ENCODE measurements at regions not wholly inside any gene's neighbourhood (a gene's known extent, or its start where the extent isn't known, plus 50 kb on each side); places are given as distances from the start of the nearest gene placed in this dataset.

DNA sequence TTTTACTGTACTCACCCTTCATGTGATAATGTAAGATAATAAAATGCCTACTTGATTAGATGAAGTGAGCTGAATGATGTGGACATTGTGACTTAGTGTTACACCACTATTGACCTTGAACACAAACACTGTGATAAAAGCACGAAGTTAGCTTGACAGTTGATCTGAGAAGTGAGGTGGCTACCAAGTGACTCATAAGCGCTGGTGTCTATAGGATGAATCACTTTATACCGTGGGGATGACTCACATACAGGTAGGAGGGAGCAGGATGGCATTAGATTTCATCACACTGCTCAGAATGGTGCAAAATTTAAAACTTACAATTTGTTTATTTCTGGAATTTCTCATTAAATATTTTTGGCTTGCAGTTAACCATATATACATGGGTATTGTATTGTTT, 174.7 kb upstream of the CNTN3 start:
- no peak overlapping the region for H3K4me3 ChIP-seq
- intact Hi-C loops (cut with DNase I) = no loop called here
- DNase-seq (ENCODE audit: extremely low spot score in 2 of 2) = no peak

DNA sequence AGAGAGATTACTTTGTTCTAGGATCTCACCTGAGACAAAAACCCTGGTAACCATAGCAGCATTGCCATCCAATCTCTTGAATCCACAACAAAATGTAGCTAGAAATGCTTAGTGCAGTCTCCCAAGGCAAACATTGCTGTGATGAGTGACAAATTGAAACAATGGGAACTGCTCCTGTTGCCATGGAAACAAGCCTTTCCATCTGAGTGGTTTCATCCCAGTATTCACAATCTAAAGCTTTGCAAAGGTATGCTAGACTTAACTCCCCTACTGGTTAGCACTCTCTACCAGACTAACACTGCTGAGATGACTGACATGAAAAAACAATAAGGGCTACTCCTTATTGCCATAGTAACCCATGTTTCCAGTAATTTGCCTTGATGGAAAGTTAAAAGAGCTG, 172.6 kb upstream of the CNTN3 start:
- H3K36me3 ChIP-seq = no peaks in the 10 kb centered on the region
- H3K4me1 ChIP-seq = no peaks in the 10 kb centered on the region
- DNase-seq (ENCODE audit: extremely low spot score in 2 of 2) = no peak
- TF ChIP-seq POLR2A (IDR thresholded peaks at IDR 0.05) (no peak), POLR2AphosphoS5 (IDR thresholded peaks at IDR 0.05; ENCODE audit: insufficient read depth in 1 of 2, low read depth in 1 of 2) (no peak)
- TF ChIP-seq, protein P1, sequence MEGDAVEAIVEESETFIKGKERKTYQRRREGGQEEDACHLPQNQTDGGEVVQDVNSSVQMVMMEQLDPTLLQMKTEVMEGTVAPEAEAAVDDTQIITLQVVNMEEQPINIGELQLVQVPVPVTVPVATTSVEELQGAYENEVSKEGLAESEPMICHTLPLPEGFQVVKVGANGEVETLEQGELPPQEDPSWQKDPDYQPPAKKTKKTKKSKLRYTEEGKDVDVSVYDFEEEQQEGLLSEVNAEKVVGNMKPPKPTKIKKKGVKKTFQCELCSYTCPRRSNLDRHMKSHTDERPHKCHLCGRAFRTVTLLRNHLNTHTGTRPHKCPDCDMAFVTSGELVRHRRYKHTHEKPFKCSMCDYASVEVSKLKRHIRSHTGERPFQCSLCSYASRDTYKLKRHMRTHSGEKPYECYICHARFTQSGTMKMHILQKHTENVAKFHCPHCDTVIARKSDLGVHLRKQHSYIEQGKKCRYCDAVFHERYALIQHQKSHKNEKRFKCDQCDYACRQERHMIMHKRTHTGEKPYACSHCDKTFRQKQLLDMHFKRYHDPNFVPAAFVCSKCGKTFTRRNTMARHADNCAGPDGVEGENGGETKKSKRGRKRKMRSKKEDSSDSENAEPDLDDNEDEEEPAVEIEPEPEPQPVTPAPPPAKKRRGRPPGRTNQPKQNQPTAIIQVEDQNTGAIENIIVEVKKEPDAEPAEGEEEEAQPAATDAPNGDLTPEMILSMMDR (IDR thresholded peaks at IDR 0.05) = no peak
- H3K27ac ChIP-seq = no peak overlapping the region
- no peak overlapping the region for H3K4me3 ChIP-seq
- no peaks in the 10 kb centered on the region for H3K27me3 ChIP-seq
- intact Hi-C loops (cut with DNase I) = no loop called here
- no peaks in the 10 kb centered on the region for H3K9me3 ChIP-seq

More for the DNA sequence above, 174.7 kb upstream of the CNTN3 start:
- no peaks in the 10 kb centered on the region for H3K36me3 ChIP-seq
- no peaks in the 10 kb centered on the region for H3K4me1 ChIP-seq
- TF ChIP-seq, protein P1 (IDR thresholded peaks at IDR 0.05) = no peak
- TF ChIP-seq POLR2A (IDR thresholded peaks at IDR 0.05) = no peak
- no peak for TF ChIP-seq POLR2AphosphoS5 (IDR thresholded peaks at IDR 0.05; ENCODE audit: insufficient read depth in 1 of 2, low read depth in 1 of 2)
- no peaks in the 10 kb centered on the region for H3K9me3 ChIP-seq
- no peak overlapping the region for H3K27ac ChIP-seq
- no peaks in the 10 kb centered on the region for H3K27me3 ChIP-seq

DNA sequence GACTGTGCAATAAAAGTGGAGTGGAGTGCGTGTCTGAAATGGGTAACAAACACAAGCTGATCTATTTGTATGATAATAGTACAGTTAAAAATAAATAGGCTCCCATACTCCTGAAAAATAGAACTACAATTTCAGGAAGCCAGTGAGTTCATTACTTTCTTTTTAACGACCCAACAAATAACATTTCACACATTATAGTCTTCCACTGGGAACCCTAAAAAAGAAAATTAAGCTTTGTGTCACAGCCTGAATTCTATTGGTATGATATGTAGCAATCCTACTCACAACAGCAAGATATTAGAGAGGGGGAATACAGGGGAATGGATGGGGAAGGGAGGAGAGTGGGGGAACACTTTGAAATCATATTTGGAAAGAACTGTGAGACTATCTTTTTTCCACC, 156.9 kb upstream of the CNTN3 start:
- no peaks in the 10 kb centered on the region for H3K27me3 ChIP-seq
- DNase-seq (ENCODE audit: extremely low spot score in 2 of 2) = no peak
- no peaks in the 10 kb centered on the region for H3K36me3 ChIP-seq
- H3K4me1 ChIP-seq = no peaks in the 10 kb centered on the region
- H3K27ac ChIP-seq = no peak overlapping the region
- H3K9me3 ChIP-seq = no peaks in the 10 kb centered on the region
- no peak for TF ChIP-seq POLR2AphosphoS5 (IDR thresholded peaks at IDR 0.05; ENCODE audit: insufficient read depth in 1 of 2, low read depth in 1 of 2)
- TF ChIP-seq, protein P1 (IDR thresholded peaks at IDR 0.05) = no peak
- intact Hi-C loops (cut with DNase I) = no loop called here
- H3K4me3 ChIP-seq = no peak overlapping the region

DNA sequence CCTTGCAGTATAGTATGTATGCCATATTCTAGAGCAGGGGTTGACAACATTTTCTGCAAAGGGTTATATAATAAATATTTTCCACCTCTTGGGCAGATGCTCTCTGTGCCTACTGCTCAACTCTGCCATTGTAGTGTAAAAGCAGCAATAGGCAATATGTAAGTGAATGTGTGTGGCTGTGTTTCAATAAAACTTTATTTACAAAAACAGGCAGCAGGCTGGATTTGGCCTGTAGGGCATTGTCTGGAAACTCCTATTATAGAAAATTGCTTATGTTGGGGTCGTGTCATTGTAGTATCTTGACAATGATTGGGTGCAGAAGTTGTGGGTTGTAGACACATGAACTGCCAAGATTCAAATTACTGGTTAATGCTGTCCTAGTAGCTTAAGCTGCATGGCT, 153.6 kb upstream of the CNTN3 start:
- intact Hi-C loops (cut with DNase I) = no loop called here
- Histone ChIP-seq H3K9me3 (no peaks in the 10 kb centered on the region), H3K36me3 (no peaks in the 10 kb centered on the region), H3K27ac (no peak overlapping the region), H3K27me3 (no peaks in the 10 kb centered on the region), H3K4me3 (no peak overlapping the region), H3K4me1 (no peaks in the 10 kb centered on the region)
- no peak for DNase-seq (ENCODE audit: extremely low spot score in 2 of 2)
- TF ChIP-seq POLR2A (IDR thresholded peaks at IDR 0.05) = no peak
- TF ChIP-seq, protein P1 (IDR thresholded peaks at IDR 0.05) = no peak
- TF ChIP-seq POLR2AphosphoS5 (IDR thresholded peaks at IDR 0.05; ENCODE audit: insufficient read depth in 1 of 2, low read depth in 1 of 2) = no peak

DNA sequence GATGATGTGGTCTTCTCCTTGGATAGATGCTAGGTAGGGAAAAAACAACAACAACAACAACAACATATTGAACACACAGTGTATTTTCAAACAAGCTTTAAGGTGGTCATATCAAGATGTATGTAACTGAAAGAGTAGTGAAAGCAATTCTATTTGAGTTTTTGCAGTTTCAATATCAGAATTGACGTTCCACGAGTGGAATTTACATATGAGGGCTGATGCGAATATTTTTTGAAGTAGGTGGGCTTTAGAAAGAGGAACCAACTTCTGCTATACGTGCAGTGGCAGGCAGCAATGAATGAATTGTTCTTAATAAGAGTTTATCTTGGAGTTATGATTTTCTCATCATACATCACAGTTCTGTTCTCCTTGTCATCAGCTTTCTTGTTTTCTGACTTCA, 151.9 kb upstream of the CNTN3 start:
- Histone ChIP-seq H3K27ac (no peak overlapping the region), H3K4me1 (no peaks in the 10 kb centered on the region), H3K36me3 (no peaks in the 10 kb centered on the region), H3K4me3 (no peak overlapping the region), H3K9me3 (no peaks in the 10 kb centered on the region), H3K27me3 (no peaks in the 10 kb centered on the region)
- intact Hi-C loops (cut with DNase I) = no loop called here
- no peak for DNase-seq (ENCODE audit: extremely low spot score in 2 of 2)
- TF ChIP-seq, protein P1 (IDR thresholded peaks at IDR 0.05) = no peak
- TF ChIP-seq POLR2A (IDR thresholded peaks at IDR 0.05) = no peak
- TF ChIP-seq POLR2AphosphoS5 (IDR thresholded peaks at IDR 0.05; ENCODE audit: insufficient read depth in 1 of 2, low read depth in 1 of 2) = no peak
